ENCODE measurements at regions not wholly inside any gene's neighbourhood (a gene's known extent, or its start where the extent isn't known, plus 50 kb on each side); places are given as distances from the start of the nearest gene placed in this dataset.
"Not testable (repeated sequence)": the region's sequence is repeated elsewhere in the genome, so short reads cannot be mapped to it uniquely, and the experiment has no call there.

DNA sequence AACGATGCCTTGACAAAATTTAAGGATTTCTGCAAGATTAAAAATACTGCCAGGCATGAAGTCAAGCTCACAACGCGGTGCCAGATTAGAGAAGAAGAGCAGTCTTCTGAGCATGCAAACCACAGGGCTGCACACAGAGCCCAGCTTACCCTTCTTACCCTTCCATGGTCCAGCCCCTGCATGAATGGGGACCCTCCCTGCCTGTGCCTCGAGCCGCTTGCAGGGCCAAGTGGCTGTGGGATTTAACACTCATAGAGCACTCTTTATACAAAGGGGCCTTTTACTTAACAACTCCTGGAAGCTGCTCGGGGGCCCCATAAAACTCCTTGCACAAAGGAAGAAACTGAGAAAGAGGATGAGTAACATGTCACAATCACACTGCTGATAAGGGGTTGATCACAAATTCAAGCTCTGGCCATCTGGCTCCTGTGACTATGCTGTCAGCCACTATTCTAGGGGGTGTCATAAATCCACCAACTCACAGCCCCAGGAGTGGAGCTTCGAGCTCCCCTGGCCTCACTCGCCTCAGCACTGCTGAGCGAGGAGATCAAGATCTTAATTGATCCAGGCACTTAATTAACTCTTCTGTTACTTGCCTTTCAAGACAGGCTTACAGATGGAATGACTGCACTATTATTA, 514.8 kb downstream of the TNS3 start:
- no peaks in the 10 kb centered on the region for H3K27me3 ChIP-seq (replicated peaks)
- in situ Hi-C loops (cut with HindIII; ENCODE audit: low pct_ligation_motif_present, low sequenced_read_pairs) = no loop called here
- H3K27ac ChIP-seq = no peak overlapping the region
- H3K4me3 ChIP-seq (ENCODE audit: low read depth, low read length) = no peak overlapping the region
- no peaks in the 10 kb centered on the region for H3K36me3 ChIP-seq (replicated peaks)
- DNase-seq = no peak
- TF ChIP-seq, protein P1, sequence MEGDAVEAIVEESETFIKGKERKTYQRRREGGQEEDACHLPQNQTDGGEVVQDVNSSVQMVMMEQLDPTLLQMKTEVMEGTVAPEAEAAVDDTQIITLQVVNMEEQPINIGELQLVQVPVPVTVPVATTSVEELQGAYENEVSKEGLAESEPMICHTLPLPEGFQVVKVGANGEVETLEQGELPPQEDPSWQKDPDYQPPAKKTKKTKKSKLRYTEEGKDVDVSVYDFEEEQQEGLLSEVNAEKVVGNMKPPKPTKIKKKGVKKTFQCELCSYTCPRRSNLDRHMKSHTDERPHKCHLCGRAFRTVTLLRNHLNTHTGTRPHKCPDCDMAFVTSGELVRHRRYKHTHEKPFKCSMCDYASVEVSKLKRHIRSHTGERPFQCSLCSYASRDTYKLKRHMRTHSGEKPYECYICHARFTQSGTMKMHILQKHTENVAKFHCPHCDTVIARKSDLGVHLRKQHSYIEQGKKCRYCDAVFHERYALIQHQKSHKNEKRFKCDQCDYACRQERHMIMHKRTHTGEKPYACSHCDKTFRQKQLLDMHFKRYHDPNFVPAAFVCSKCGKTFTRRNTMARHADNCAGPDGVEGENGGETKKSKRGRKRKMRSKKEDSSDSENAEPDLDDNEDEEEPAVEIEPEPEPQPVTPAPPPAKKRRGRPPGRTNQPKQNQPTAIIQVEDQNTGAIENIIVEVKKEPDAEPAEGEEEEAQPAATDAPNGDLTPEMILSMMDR (IDR thresholded peaks at IDR 0.05; ENCODE audit: low read depth, low read length, missing control alignments) = no peak

DNA sequence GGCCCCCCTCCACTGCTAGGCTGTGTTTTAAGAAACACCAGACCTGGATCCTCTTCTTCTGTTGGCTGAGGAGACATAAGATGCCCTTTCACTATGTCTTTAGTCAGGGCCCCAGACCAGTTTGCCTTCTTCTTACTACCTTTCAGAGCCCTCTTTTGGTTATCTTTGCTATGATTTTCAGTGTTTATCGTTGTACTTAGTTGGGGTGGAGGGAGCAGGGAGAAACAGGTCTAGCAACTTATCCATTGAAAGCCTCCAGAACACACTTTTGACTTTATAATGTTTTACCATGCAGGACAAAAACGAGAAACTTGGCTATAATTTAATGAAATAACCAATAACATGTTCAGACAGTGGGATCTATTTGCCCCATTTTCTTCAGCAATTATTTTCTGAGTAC, 525.2 kb downstream of the TNS3 start:
- H3K27me3 ChIP-seq (replicated peaks) = no peaks in the 10 kb centered on the region
- no peak overlapping the region for H3K27ac ChIP-seq
- in situ Hi-C loops (cut with HindIII; ENCODE audit: low pct_ligation_motif_present, low sequenced_read_pairs) = no loop called here
- TF ChIP-seq, protein P1 (IDR thresholded peaks at IDR 0.05; ENCODE audit: low read depth, low read length, missing control alignments) = no peak
- no peak overlapping the region for H3K4me3 ChIP-seq (ENCODE audit: low read depth, low read length)
- no peaks in the 10 kb centered on the region for H3K36me3 ChIP-seq (replicated peaks)
- no peak for DNase-seq

DNA sequence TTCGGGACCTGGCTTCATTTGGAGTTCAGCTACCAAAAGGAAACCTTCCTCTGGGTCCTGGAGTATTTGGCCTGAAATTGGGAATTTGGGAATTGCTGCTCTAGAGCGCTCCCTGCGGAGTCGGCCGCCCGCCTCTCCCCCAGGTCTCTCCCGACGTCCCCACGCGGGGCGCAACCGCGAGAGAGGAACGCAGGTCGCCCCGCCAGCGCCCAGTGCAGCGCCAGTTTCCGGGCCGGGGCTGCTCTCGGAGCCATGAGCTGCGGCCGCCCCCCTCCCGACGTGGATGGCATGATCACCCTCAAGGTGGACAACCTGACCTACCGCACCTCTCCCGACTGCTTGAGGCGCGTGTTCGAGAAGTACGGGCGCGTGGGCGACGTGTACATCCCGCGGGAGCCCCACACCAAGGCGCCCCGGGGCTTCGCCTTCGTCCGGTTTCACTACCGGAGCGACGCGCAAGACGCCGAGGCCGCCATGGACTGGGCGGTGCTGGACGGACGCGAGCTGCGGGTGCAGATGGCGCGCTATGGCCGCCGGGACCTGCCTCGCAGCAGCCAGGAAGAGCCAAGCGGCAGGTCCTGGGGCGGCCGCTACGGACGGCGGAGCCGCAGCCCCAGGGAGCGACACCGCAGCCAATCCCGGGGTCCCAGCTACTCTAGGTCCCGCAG, 529.2 kb downstream of the TNS3 start:
- H3K36me3 ChIP-seq (replicated peaks); DNase-seq; in situ Hi-C loops (cut with HindIII; ENCODE audit: low pct_ligation_motif_present, low sequenced_read_pairs); H3K27ac ChIP-seq; H3K27me3 ChIP-seq (replicated peaks): not testable (repeated sequence)
- TF ChIP-seq, protein P1 (IDR thresholded peaks at IDR 0.05; ENCODE audit: low read depth, low read length, missing control alignments) = peak; percentile 24
- H3K4me3 ChIP-seq (ENCODE audit: low read depth, low read length) = peak overlapping the region; percentile 51

DNA sequence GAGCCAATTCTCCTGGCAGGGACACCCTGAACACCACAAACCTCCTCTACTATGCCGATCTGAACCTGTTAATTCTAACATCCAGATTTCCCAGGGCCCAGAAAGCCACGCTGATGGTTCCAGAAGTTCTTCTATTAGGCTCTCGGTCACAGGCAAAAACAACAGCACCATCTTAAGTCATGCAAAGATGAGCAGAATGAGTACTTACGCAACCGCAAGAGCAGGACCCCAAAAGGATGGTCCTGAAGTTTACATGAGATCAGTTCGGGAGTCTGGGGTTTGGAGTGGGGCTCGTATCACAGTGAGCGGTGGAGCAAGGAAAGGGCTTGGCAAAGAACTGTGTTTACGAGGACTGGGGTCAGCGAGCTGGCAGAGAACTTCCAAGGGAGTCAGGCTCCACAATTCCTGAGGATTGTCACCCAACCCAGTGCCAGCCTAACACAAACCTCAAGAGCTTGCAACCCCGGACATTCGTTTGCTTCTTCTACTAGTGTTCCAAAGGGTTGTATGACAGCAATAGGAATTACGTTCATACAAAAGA, 532.6 kb downstream of the TNS3 start:
- no peak for DNase-seq
- no peak overlapping the region for H3K4me3 ChIP-seq (ENCODE audit: low read depth, low read length)
- TF ChIP-seq, protein P1 (IDR thresholded peaks at IDR 0.05; ENCODE audit: low read depth, low read length, missing control alignments) = no peak
- no peak overlapping the region for H3K27ac ChIP-seq
- in situ Hi-C loops (cut with HindIII; ENCODE audit: low pct_ligation_motif_present, low sequenced_read_pairs) = no loop called here
- no peaks in the 10 kb centered on the region for H3K27me3 ChIP-seq (replicated peaks)
- no peaks in the 10 kb centered on the region for H3K36me3 ChIP-seq (replicated peaks)

DNA sequence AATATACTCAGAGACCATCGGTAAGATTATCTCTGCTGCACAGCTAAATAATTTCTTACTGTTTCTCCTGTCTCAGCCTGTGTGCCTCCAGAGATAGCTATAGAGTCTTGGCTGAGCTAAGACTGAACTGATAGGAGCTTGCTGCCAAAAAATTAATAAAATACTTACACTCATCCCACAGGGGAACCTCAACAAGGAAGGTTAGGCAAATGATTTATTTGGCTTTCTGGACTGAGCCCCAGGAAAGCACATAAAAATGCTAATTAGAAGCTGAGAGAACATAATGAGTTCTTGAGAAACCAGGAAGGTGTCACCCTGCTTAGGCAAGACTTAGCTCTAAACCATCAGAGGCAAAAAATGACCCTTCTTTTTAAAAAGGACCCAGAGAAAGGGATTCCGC, 534.5 kb downstream of the TNS3 start:
- DNase-seq = no peak
- H3K27me3 ChIP-seq (replicated peaks) = no peaks in the 10 kb centered on the region
- in situ Hi-C loops (cut with HindIII; ENCODE audit: low pct_ligation_motif_present, low sequenced_read_pairs) = no loop called here
- TF ChIP-seq, protein P1 (IDR thresholded peaks at IDR 0.05; ENCODE audit: low read depth, low read length, missing control alignments) = no peak
- no peak overlapping the region for H3K27ac ChIP-seq
- H3K36me3 ChIP-seq (replicated peaks) = no peaks in the 10 kb centered on the region
- H3K4me3 ChIP-seq (ENCODE audit: low read depth, low read length) = no peak overlapping the region

Measured in brain microvascular endothelial cell (primary cell).